ENCODE measurements at regions not wholly inside any gene's neighbourhood (a gene's known extent, or its start where the extent isn't known, plus 50 kb on each side); places are given as distances from the start of the nearest gene placed in this dataset.

GRCh38 chr15:37485056-37485455 is 384.7 kb upstream of the MEIS2 start:
- Histone ChIP-seq H3K9me3 (ENCODE audit: control insufficient read depth, insufficient read depth, low read length) (no peaks in the 10 kb centered on the region), H3F3A (ENCODE audit: control insufficient read depth, insufficient read depth) (no peaks in the 10 kb centered on the region), H3K9me2 (replicated peaks; ENCODE audit: control insufficient read depth, low read length) (no peaks in the 10 kb centered on the region), H3K4me3 (ENCODE audit: low read length) (no peak overlapping the region), H3K27ac (ENCODE audit: low read depth, low read length) (no peak overlapping the region), H3K36me3 (ENCODE audit: control insufficient read depth, low read length) (no peaks in the 10 kb centered on the region), H3K4me2 (ENCODE audit: low read length) (no peak overlapping the region), H4K20me1 (ENCODE audit: control insufficient read depth, insufficient read depth, low read depth, low read length) (no peaks in the 10 kb centered on the region), H3K4me1 (ENCODE audit: control insufficient read depth, low read length) (no peaks in the 10 kb centered on the region), H3K27me3 (ENCODE audit: control insufficient read depth, low read length) (no peaks in the 10 kb centered on the region), H3K79me2 (ENCODE audit: control insufficient read depth, low read length) (no peaks in the 10 kb centered on the region)
- TF ChIP-seq CTCF (IDR thresholded peaks at IDR 0.05; ENCODE audit: low read depth, low read length, poor library complexity, severe bottlenecking) (no peak), EZH2phosphoT487 (IDR thresholded peaks at IDR 0.05; ENCODE audit: borderline replicate concordance, low read length) (no peak)

DNA sequence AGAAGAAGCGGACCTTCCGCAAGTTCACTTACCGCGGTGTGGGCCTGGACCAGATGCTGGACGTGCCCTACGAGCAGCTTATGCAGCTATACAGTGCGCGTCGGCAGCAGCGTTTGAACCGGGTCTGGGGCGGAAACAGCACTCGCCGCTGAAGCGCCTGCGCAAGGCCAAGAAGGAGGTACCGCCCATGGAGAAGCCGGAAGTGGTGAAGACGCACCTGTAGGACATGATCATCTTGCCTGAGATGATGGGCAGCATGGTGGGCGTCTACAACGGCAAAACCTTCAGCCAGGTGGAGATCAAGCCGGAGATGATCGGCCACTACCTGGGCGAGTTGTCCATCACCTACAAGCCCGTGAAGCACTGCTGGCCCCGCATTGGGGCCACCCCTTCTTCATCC is 390.4 kb upstream of the MEIS2 start:
- Histone ChIP-seq H3K4me2 (ENCODE audit: low read length) (no peak overlapping the region), H3K4me3 (ENCODE audit: low read length) (no peak overlapping the region)
- TF ChIP-seq CTCF (IDR thresholded peaks at IDR 0.05; ENCODE audit: low read depth, low read length, poor library complexity, severe bottlenecking) (no peak), EZH2phosphoT487 (IDR thresholded peaks at IDR 0.05; ENCODE audit: borderline replicate concordance, low read length) (no peak)

DNA sequence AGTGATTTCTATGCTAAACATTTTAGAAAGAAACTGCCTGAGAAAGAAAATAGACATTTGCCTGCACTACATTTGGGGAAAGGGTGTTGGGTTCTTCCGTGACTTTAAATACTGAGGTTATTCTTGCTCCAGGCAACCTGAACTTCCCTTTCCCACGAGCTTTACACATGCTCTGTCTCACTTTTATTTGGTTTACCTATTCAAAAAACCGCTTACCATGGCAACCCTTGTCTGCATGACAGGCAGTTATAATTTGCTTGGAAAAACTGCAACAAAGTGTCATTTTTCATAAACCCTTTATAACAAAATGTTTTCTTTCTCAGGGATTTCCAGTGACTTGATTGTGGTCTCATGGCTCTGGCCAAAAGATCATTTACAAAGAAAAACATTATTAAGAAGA is 416.3 kb upstream of the MEIS2 start:
- no peaks in the 10 kb centered on the region for H3K4me1 ChIP-seq (ENCODE audit: control insufficient read depth, low read length)
- no peaks in the 10 kb centered on the region for H4K20me1 ChIP-seq (ENCODE audit: control insufficient read depth, insufficient read depth, low read depth, low read length)
- H3K27ac ChIP-seq (ENCODE audit: low read depth, low read length): no peak overlapping the region
- no peaks in the 10 kb centered on the region for H3K9me2 ChIP-seq (replicated peaks; ENCODE audit: control insufficient read depth, low read length)
- no peaks in the 10 kb centered on the region for H3K27me3 ChIP-seq (ENCODE audit: control insufficient read depth, low read length)
- H3F3A ChIP-seq (ENCODE audit: control insufficient read depth, insufficient read depth): no peaks in the 10 kb centered on the region
- H3K4me2 ChIP-seq (ENCODE audit: low read length): no peak overlapping the region
- no peaks in the 10 kb centered on the region for H3K36me3 ChIP-seq (ENCODE audit: control insufficient read depth, low read length)
- no peak for TF ChIP-seq EZH2phosphoT487 (IDR thresholded peaks at IDR 0.05; ENCODE audit: borderline replicate concordance, low read length)
- no peaks in the 10 kb centered on the region for H3K9me3 ChIP-seq (ENCODE audit: control insufficient read depth, insufficient read depth, low read length)
- no peak overlapping the region for H3K4me3 ChIP-seq (ENCODE audit: low read length)
- no peaks in the 10 kb centered on the region for H3K79me2 ChIP-seq (ENCODE audit: control insufficient read depth, low read length)

More for the DNA sequence above, 390.4 kb upstream of the MEIS2 start:
- Histone ChIP-seq H3K36me3 (ENCODE audit: control insufficient read depth, low read length) (no peaks in the 10 kb centered on the region), H3K9me3 (ENCODE audit: control insufficient read depth, insufficient read depth, low read length) (no peaks in the 10 kb centered on the region), H3K4me1 (ENCODE audit: control insufficient read depth, low read length) (no peaks in the 10 kb centered on the region), H3F3A (ENCODE audit: control insufficient read depth, insufficient read depth) (no peaks in the 10 kb centered on the region), H3K27ac (ENCODE audit: low read depth, low read length) (no peak overlapping the region), H4K20me1 (ENCODE audit: control insufficient read depth, insufficient read depth, low read depth, low read length) (no peaks in the 10 kb centered on the region), H3K9me2 (replicated peaks; ENCODE audit: control insufficient read depth, low read length) (no peaks in the 10 kb centered on the region), H3K79me2 (ENCODE audit: control insufficient read depth, low read length) (no peaks in the 10 kb centered on the region), H3K27me3 (ENCODE audit: control insufficient read depth, low read length) (no peaks in the 10 kb centered on the region)

GRCh38 chr15:37517191-37517895 is 417.0 kb upstream of the MEIS2 start:
- Histone ChIP-seq H3K9me3 (ENCODE audit: control insufficient read depth, insufficient read depth, low read length) (no peaks in the 10 kb centered on the region), H3K4me2 (ENCODE audit: low read length) (no peak overlapping the region), H3K9me2 (replicated peaks; ENCODE audit: control insufficient read depth, low read length) (no peaks in the 10 kb centered on the region), H4K20me1 (ENCODE audit: control insufficient read depth, insufficient read depth, low read depth, low read length) (no peaks in the 10 kb centered on the region), H3K4me3 (ENCODE audit: low read length) (no peak overlapping the region), H3F3A (ENCODE audit: control insufficient read depth, insufficient read depth) (no peaks in the 10 kb centered on the region), H3K36me3 (ENCODE audit: control insufficient read depth, low read length) (no peaks in the 10 kb centered on the region), H3K79me2 (ENCODE audit: control insufficient read depth, low read length) (no peaks in the 10 kb centered on the region), H3K27ac (ENCODE audit: low read depth, low read length) (no peak overlapping the region), H3K4me1 (ENCODE audit: control insufficient read depth, low read length) (no peaks in the 10 kb centered on the region), H3K27me3 (ENCODE audit: control insufficient read depth, low read length) (no peaks in the 10 kb centered on the region)
- no peak for TF ChIP-seq CTCF (IDR thresholded peaks at IDR 0.05; ENCODE audit: low read depth, low read length, poor library complexity, severe bottlenecking)
- TF ChIP-seq EZH2phosphoT487 (IDR thresholded peaks at IDR 0.05; ENCODE audit: borderline replicate concordance, low read length): no peak
